A673 (cell line): ENCODE measurements at regions not wholly inside any gene's neighbourhood (a gene's known extent, or its start where the extent isn't known, plus 50 kb on each side); places are given as distances from the start of the nearest gene placed in this dataset.

ENCODE experiments used
- CTCF ChIP-seq: fragments of 300-800, 200-600 bp; sonication (generic); conservative IDR thresholded peaks from 2 replicates; pipeline ENCODE4 v1.5.1; 2017; ENCODE audit warnings: low read depth, mild to moderate bottlenecking, antibody characterized with exemption, low read length, moderate library complexity, mixed read lengths
- EZH2 ChIP-seq: fragments of 200-600 bp; sonication (generic); IDR thresholded peaks from 2 replicates; pipeline ENCODE4 v1.6.1; 2017; ENCODE audit warnings: borderline replicate concordance, low read depth, mild to moderate bottlenecking, mixed read lengths, antibody characterized with exemption, low read length; ENCODE audit not compliant: poor library complexity, severe bottlenecking

GRCh38 chr1:96208428-96208827 is 513.2 kb upstream of the PTBP2 start:
- TF ChIP-seq CTCF (no peak), EZH2 (no peak)
